Panc1 (cell line): ENCODE measurements at regions not wholly inside any gene's neighbourhood (a gene's known extent, or its start where the extent isn't known, plus 50 kb on each side); places are given as distances from the start of the nearest gene placed in this dataset.

ENCODE experiments used
- ATAC-seq: fragments of 200-7000 bp; cut with Tn5 transposase; 2 replicates; pipeline ENCODE4 v1.9.1; 2020; ENCODE audit warnings: mild to moderate bottlenecking, moderate library complexity
- BruUV-seq: library from RNA; stranded (reverse); fragments of 400-500 nt; replicated peaks from 2 replicates; lab custom pipeline; 2021; lab: Mats Ljungman, UMichigan
- CTCF ChIA-PET: fragments of 300-600 bp; sonication (Branson Sonifier 250); formaldehyde crosslinking; loops from one replicate; lab custom pipeline; 2022; ENCODE audit warnings: antibody characterized with exemption; lab: Charles Lee
- POLR2A ChIA-PET: fragments of 300-600 bp; sonication (Branson Sonifier 250); formaldehyde crosslinking; loops from one replicate; lab custom pipeline; 2022; ENCODE audit warnings: antibody characterized with exemption; lab: Charles Lee
- DNase-seq: peaks from one replicate; pipeline ENCODE4 v3.0.0-alpha.2; 2010; ENCODE audit warnings: low read depth, low spot score
- H3K27ac ChIP-seq: 2 replicates; pipeline ENCODE4 v1.5.1; 2011; ENCODE audit warnings: mild to moderate bottlenecking, low read length, inconsistent platforms
- H3K27me3 ChIP-seq: fragments of 200-500 bp; sonication (Bioruptor generic); 2 replicates; pipeline ENCODE4 v1.6.0; 2014; ENCODE audit warnings: low read length, inconsistent platforms; ENCODE audit not compliant: control insufficient read depth, insufficient read depth
- H3K36me3 ChIP-seq: fragments of 200-500 bp; sonication (Bioruptor generic); 2 replicates; pipeline ENCODE4 v1.5.1; 2014; ENCODE audit warnings: inconsistent platforms, mild to moderate bottlenecking, low read length, moderate library complexity; ENCODE audit not compliant: control insufficient read depth, insufficient read depth
- H3K4me1 ChIP-seq: 2 replicates; pipeline ENCODE4 v1.5.1; 2011; ENCODE audit warnings: inconsistent platforms, mild to moderate bottlenecking, low read length, moderate library complexity; ENCODE audit not compliant: control insufficient read depth, insufficient read depth
- H3K4me3 ChIP-seq, 2 experiments: 2 replicates each; pipeline ENCODE4 v1.5.1; 2011 to 2012; ENCODE audit warnings: low read depth in 2 of 2, low read length in 2 of 2, mild to moderate bottlenecking in 2 of 2, inconsistent platforms in 1 of 2, moderate library complexity in 1 of 2
- H3K9me3 ChIP-seq: fragments of 200-500 bp; sonication (Bioruptor generic); 2 replicates; pipeline ENCODE4 v1.5.1; 2014; ENCODE audit warnings: low read depth, mild to moderate bottlenecking, inconsistent platforms, low read length, moderate library complexity; ENCODE audit not compliant: control insufficient read depth, insufficient read depth
- POLR2AphosphoS5 ChIP-seq: IDR thresholded peaks from 2 replicates; pipeline ENCODE4 v1.6.1; 2012; ENCODE audit warnings: mild to moderate bottlenecking, low read depth, low read length, moderate library complexity
- SIN3A ChIP-seq: IDR thresholded peaks from 2 replicates; pipeline ENCODE4 v1.6.1; 2012; ENCODE audit warnings: low read depth, mild to moderate bottlenecking, low read length, moderate library complexity, borderline replicate concordance; ENCODE audit not compliant: insufficient read depth
- TCF7L2 ChIP-seq: IDR thresholded peaks from 2 replicates; pipeline ENCODE4 v1.6.1; 2011; ENCODE audit warnings: mild to moderate bottlenecking, low read depth, low read length, inconsistent platforms
- in situ Hi-C: cut with HindIII; loops from 2 replicates; pipeline ENCODE4 v1.10.0; 2016; ENCODE audit warnings: low sequenced_read_pairs, low pct_unique_long_range_greater_than_20kb
- intact Hi-C: fragments of 100-400 bp; cut with micrococcal nuclease; formaldehyde crosslinking; loops from one replicate; pipeline ENCODE4 v1.10.0; 2022; ENCODE audit not compliant: unreplicated experiment
- TF ChIP-seq, protein P1 (sequence below): fragments of 450-650 bp; IDR thresholded peaks from 2 replicates; pipeline ENCODE4 v1.5.1; 2017; ENCODE audit warnings: mild to moderate bottlenecking
- TF ChIP-seq, protein P2 (sequence below), 2 experiments: IDR thresholded peaks; 2 replicates each; pipeline ENCODE4 v1.6.1; 2011 to 2012; ENCODE audit warnings: low read depth in 2 of 2, control low read depth in 1 of 2, low read length in 1 of 2, mild to moderate bottlenecking in 1 of 2, moderate library complexity in 1 of 2; ENCODE audit not compliant: insufficient read depth in 1 of 2

DNA sequence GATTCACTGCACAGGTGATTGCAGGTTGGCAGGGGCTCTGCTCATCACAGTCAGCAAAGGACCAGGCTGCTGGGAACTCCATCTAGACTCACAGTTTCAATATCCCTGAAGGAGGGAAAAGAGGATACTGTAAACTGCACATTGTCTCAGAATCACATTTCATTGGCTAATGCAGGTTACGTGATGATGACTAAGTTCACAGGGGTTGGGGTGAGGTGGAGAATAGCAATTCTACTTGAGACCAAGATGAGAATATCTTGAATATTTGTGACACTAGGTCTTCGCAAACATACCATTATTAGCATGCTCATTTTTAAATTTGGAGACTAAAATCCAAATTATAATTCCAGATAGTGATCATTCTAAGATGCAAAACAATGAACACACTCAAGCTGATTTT lies 208.5 kb upstream of the CITED2 start:
- ChIA-PET CTCF (no interaction called here), POLR2A (no interaction called here)
- no peaks in the 10 kb centered on the region for H3K27me3 ChIP-seq
- H3K9me3 ChIP-seq: no peaks in the 10 kb centered on the region
- H3K27ac ChIP-seq: peak overlapping the region; percentile 74; the same call in 1 of the 2 replicates
- DNase-seq (no peak), ATAC-seq (no peak)
- no peaks in the 10 kb centered on the region for H3K36me3 ChIP-seq
- no TSS peak for BruUV-seq
- intact Hi-C loops: no loop called here
- in situ Hi-C loops: no loop called here
- no peak overlapping the region for H3K4me3 ChIP-seq
- TF ChIP-seq, protein P1, sequence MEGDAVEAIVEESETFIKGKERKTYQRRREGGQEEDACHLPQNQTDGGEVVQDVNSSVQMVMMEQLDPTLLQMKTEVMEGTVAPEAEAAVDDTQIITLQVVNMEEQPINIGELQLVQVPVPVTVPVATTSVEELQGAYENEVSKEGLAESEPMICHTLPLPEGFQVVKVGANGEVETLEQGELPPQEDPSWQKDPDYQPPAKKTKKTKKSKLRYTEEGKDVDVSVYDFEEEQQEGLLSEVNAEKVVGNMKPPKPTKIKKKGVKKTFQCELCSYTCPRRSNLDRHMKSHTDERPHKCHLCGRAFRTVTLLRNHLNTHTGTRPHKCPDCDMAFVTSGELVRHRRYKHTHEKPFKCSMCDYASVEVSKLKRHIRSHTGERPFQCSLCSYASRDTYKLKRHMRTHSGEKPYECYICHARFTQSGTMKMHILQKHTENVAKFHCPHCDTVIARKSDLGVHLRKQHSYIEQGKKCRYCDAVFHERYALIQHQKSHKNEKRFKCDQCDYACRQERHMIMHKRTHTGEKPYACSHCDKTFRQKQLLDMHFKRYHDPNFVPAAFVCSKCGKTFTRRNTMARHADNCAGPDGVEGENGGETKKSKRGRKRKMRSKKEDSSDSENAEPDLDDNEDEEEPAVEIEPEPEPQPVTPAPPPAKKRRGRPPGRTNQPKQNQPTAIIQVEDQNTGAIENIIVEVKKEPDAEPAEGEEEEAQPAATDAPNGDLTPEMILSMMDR: no peak
- TF ChIP-seq, protein P2, sequence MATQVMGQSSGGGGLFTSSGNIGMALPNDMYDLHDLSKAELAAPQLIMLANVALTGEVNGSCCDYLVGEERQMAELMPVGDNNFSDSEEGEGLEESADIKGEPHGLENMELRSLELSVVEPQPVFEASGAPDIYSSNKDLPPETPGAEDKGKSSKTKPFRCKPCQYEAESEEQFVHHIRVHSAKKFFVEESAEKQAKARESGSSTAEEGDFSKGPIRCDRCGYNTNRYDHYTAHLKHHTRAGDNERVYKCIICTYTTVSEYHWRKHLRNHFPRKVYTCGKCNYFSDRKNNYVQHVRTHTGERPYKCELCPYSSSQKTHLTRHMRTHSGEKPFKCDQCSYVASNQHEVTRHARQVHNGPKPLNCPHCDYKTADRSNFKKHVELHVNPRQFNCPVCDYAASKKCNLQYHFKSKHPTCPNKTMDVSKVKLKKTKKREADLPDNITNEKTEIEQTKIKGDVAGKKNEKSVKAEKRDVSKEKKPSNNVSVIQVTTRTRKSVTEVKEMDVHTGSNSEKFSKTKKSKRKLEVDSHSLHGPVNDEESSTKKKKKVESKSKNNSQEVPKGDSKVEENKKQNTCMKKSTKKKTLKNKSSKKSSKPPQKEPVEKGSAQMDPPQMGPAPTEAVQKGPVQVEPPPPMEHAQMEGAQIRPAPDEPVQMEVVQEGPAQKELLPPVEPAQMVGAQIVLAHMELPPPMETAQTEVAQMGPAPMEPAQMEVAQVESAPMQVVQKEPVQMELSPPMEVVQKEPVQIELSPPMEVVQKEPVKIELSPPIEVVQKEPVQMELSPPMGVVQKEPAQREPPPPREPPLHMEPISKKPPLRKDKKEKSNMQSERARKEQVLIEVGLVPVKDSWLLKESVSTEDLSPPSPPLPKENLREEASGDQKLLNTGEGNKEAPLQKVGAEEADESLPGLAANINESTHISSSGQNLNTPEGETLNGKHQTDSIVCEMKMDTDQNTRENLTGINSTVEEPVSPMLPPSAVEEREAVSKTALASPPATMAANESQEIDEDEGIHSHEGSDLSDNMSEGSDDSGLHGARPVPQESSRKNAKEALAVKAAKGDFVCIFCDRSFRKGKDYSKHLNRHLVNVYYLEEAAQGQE (IDR thresholded peaks at IDR 0.05; ENCODE audit: insufficient read depth in 1 of 2, low read depth in 2 of 2, low read length in 1 of 2): no peak
- TF ChIP-seq POLR2AphosphoS5: no peak
- TF ChIP-seq TCF7L2: no peak; the same call in 1 of the 2 replicates
- no peak for TF ChIP-seq SIN3A
- peaks cover 22% of the 10 kb centered on the region for H3K4me1 ChIP-seq

DNA sequence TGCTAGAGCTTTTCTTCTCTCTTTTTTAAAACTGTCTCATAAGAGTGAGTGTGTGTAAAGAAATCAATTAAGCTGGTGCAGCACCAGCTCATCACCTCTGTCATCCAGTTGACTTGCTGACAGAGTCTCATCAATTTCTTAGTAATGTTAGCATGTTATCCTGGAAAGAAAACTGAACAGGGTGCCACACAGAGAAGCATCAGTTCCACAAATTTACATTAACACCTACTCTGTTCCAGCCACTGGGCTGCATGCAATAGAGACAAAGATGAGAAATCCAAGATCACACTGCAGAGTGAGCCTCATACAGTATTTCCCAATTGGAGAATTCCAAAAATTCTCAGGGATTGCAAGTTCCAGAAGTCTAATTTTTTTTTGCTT lies 207.0 kb upstream of the CITED2 start:
- DNase-seq: no peak
- POLR2A ChIA-PET: no interaction called here
- Histone ChIP-seq H3K27ac (peak overlapping the region; percentile 67; the same call in 1 of the 2 replicates), H3K4me1 (peaks cover 14% of the 10 kb centered on the region), H3K4me3 (no peak overlapping the region), H3K36me3 (no peaks in the 10 kb centered on the region), H3K27me3 (no peaks in the 10 kb centered on the region), H3K9me3 (no peaks in the 10 kb centered on the region)
- CTCF ChIA-PET: no interaction called here
- intact Hi-C loops (no loop called here), in situ Hi-C loops (no loop called here)
- no TSS peak for BruUV-seq
- no peak for ATAC-seq
- TF ChIP-seq TCF7L2 (no peak), POLR2AphosphoS5 (no peak), SIN3A (no peak)
- TF ChIP-seq, protein P2 (IDR thresholded peaks at IDR 0.05; ENCODE audit: insufficient read depth in 1 of 2, low read depth in 2 of 2, low read length in 1 of 2): no peak
- TF ChIP-seq, protein P1: no peak
